ENCODE measurements at regions not wholly inside any gene's neighbourhood (a gene's known extent, or its start where the extent isn't known, plus 50 kb on each side); places are given as distances from the start of the nearest gene placed in this dataset.
"Not testable (repeated sequence)": the region's sequence is repeated elsewhere in the genome, so short reads cannot be mapped to it uniquely, and the experiment has no call there.

DNA sequence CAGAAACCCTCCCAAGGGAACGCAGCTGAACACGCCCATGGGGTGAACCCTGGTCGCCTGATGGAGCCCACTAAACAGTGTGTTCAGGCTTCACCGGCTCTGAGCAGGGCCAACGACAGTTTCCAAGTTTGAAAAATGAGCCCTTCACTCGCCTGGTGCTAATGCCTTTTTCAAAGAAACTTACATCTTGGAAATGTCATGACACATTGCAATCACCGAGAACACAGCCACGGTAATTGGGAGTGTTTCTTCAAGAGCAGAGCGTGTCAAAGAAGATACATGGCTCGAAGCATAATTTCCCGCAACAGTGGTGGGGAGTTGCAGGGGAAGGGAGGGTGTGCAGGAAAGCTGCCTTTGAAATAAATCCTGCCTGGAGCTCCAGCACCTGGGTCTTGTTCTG, 463.2 kb downstream of the TMEM114 start:
- Mint-ChIP-seq H3K36me3 (ENCODE audit: unreplicated experiment) (no peaks in the 10 kb centered on the region), H3K9me3 (ENCODE audit: unreplicated experiment) (peaks cover 60% of the 10 kb centered on the region), H3K4me3 (ENCODE audit: unreplicated experiment) (no peak overlapping the region), H3K27me3 (ENCODE audit: unreplicated experiment) (no peaks in the 10 kb centered on the region), H3K27ac (ENCODE audit: unreplicated experiment) (no peak overlapping the region), H3K4me1 (ENCODE audit: unreplicated experiment) (no peaks in the 10 kb centered on the region)
- TF ChIP-seq, protein P1, sequence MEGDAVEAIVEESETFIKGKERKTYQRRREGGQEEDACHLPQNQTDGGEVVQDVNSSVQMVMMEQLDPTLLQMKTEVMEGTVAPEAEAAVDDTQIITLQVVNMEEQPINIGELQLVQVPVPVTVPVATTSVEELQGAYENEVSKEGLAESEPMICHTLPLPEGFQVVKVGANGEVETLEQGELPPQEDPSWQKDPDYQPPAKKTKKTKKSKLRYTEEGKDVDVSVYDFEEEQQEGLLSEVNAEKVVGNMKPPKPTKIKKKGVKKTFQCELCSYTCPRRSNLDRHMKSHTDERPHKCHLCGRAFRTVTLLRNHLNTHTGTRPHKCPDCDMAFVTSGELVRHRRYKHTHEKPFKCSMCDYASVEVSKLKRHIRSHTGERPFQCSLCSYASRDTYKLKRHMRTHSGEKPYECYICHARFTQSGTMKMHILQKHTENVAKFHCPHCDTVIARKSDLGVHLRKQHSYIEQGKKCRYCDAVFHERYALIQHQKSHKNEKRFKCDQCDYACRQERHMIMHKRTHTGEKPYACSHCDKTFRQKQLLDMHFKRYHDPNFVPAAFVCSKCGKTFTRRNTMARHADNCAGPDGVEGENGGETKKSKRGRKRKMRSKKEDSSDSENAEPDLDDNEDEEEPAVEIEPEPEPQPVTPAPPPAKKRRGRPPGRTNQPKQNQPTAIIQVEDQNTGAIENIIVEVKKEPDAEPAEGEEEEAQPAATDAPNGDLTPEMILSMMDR (IDR thresholded peaks at IDR 0.05) = no peak
- DNase-seq (ENCODE audit: extremely low spot score, unreplicated experiment) = no peak

DNA sequence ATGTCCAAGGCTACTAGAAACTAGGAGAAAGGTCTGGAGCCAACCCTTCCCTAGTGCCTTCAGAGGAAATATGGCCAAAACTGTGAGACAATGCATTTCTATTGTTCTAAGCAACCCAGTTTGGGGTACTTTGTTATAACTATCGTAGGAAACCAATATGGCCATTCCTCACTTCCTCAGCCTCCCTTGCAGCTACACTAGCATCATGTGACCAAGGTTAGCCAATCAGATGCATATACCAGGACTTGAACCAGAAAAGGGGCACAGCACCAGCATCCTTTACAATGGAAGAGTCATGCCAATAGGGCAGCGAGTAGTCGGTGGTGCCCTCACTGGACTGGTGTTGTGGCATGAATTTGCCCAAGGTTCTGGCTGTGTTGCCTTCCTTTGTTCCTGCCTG, 464.0 kb downstream of the TMEM114 start:
- TF ChIP-seq, protein P1 (IDR thresholded peaks at IDR 0.05) = no peak
- H3K27ac Mint-ChIP-seq (ENCODE audit: unreplicated experiment) = no peak overlapping the region
- no peak overlapping the region for H3K4me3 Mint-ChIP-seq (ENCODE audit: unreplicated experiment)
- no peaks in the 10 kb centered on the region for H3K4me1 Mint-ChIP-seq (ENCODE audit: unreplicated experiment)
- DNase-seq (ENCODE audit: extremely low spot score, unreplicated experiment) = no peak
- no peaks in the 10 kb centered on the region for H3K36me3 Mint-ChIP-seq (ENCODE audit: unreplicated experiment)
- H3K9me3 Mint-ChIP-seq (ENCODE audit: unreplicated experiment) = peaks cover 55% of the 10 kb centered on the region
- no peaks in the 10 kb centered on the region for H3K27me3 Mint-ChIP-seq (ENCODE audit: unreplicated experiment)

DNA sequence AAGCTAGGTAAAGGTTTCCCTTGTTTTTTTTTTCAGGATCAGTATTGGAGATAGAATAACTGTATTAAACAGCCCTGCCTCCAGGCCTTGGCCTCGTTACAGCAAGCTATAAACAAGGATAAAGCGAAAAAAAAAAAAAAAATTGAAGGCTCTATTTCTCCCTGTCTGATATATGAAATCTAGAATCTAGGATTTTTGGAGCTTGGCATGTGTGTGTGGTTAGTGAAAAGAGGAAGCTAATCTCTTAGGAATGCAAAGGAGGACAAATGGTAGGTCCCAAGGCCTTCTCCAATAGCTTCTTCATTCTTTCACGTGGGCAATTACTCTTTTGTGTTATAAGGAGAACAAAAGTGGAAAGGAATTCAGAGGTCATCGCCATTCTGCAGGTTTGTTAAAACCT, 470.3 kb downstream of the TMEM114 start:
- Mint-ChIP-seq H3K4me3 (ENCODE audit: unreplicated experiment) (no peak overlapping the region), H3K36me3 (ENCODE audit: unreplicated experiment) (no peaks in the 10 kb centered on the region), H3K4me1 (ENCODE audit: unreplicated experiment) (no peaks in the 10 kb centered on the region), H3K27me3 (ENCODE audit: unreplicated experiment) (no peaks in the 10 kb centered on the region), H3K9me3 (ENCODE audit: unreplicated experiment) (peaks cover 60% of the 10 kb centered on the region), H3K27ac (ENCODE audit: unreplicated experiment) (no peak overlapping the region)
- no peak for DNase-seq (ENCODE audit: extremely low spot score, unreplicated experiment)
- TF ChIP-seq, protein P1 (IDR thresholded peaks at IDR 0.05) = no peak

DNA sequence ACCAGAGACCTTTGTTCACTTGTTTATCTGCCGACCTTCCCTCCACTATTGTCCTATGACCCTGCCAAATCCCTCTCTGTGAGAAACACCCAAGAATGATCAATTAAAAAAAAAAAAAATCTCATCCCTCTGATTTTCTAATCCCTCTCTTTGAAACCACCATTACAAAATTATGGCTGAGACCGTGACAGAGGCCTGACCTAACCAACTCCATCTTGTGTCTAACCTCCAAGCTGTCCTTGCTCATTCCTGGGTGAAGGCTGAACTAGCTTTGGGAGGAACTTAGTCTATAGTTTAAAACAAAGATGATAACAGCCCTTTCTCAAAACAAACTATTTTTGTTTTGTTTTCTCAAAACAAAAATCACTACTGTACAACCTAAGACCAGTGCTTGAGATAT, 474.5 kb downstream of the TMEM114 start:
- H3K4me1 Mint-ChIP-seq (ENCODE audit: unreplicated experiment) = no peaks in the 10 kb centered on the region
- no peak overlapping the region for H3K4me3 Mint-ChIP-seq (ENCODE audit: unreplicated experiment)
- peaks cover 58% of the 10 kb centered on the region for H3K9me3 Mint-ChIP-seq (ENCODE audit: unreplicated experiment)

DNA sequence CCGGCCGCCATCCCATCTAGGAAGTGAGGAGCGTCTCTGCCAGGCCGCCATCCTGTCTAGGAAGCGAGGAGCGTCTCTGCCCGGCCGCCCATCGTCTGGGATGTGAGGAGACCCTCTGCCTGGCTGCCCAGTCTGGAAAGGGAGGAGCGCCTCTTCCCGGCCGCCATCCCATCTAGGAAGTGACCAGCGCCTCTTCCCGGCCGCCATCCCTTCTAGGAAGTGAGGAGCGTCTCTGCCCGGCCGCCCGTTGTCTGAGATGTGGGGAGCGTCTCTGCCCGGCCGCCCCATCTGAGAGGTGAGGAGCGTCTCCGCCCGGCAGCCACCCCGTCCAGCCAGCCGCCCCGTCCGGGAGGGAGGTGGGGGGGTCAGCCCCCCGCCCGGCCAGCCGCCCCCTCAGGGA, 475.4 kb downstream of the TMEM114 start:
- DNase-seq (ENCODE audit: extremely low spot score, unreplicated experiment); H3K4me1 Mint-ChIP-seq (ENCODE audit: unreplicated experiment); H3K4me3 Mint-ChIP-seq (ENCODE audit: unreplicated experiment); H3K27ac Mint-ChIP-seq (ENCODE audit: unreplicated experiment); H3K27me3 Mint-ChIP-seq (ENCODE audit: unreplicated experiment); H3K36me3 Mint-ChIP-seq (ENCODE audit: unreplicated experiment): not testable (repeated sequence)
- peaks cover 55% of the 10 kb centered on the region for H3K9me3 Mint-ChIP-seq (ENCODE audit: unreplicated experiment)

More for the DNA sequence above, 474.5 kb downstream of the TMEM114 start:
- H3K36me3 Mint-ChIP-seq (ENCODE audit: unreplicated experiment) = no peaks in the 10 kb centered on the region
- no peak overlapping the region for H3K27ac Mint-ChIP-seq (ENCODE audit: unreplicated experiment)
- DNase-seq (ENCODE audit: extremely low spot score, unreplicated experiment) = no peak
- H3K27me3 Mint-ChIP-seq (ENCODE audit: unreplicated experiment) = no peaks in the 10 kb centered on the region
- TF ChIP-seq, protein P1 (IDR thresholded peaks at IDR 0.05) = no peak

DNA sequence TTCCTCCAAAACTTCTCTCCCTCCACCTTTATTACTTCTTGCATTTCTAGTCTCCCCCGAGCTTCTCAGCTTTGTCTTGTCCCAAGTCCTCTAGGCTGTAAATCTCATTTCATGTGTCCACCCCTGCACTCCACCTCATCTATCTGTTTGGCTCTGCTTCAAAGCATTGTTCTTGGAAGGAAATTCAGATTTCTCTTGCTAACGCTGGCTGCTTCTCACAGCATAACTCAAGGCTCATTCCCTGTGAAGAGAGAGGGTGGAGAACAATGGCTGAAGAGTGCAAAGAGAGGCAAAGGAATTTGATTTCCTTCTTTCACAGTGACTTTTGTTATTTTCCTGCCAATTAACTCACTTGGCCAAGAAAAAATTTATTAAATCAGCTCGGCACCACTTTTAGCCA, 476.5 kb downstream of the TMEM114 start:
- H3K27ac Mint-ChIP-seq (ENCODE audit: unreplicated experiment) = no peak overlapping the region
- no peak overlapping the region for H3K4me3 Mint-ChIP-seq (ENCODE audit: unreplicated experiment)
- H3K4me1 Mint-ChIP-seq (ENCODE audit: unreplicated experiment) = no peaks in the 10 kb centered on the region
- TF ChIP-seq, protein P1 (IDR thresholded peaks at IDR 0.05) = no peak
- H3K9me3 Mint-ChIP-seq (ENCODE audit: unreplicated experiment) = peaks cover 53% of the 10 kb centered on the region
- H3K36me3 Mint-ChIP-seq (ENCODE audit: unreplicated experiment) = no peaks in the 10 kb centered on the region
- no peaks in the 10 kb centered on the region for H3K27me3 Mint-ChIP-seq (ENCODE audit: unreplicated experiment)
- no peak for DNase-seq (ENCODE audit: extremely low spot score, unreplicated experiment)
